HepG2 (cell line): ENCODE measurements at regions not wholly inside any gene's neighbourhood (a gene's known extent, or its start where the extent isn't known, plus 50 kb on each side); places are given as distances from the start of the nearest gene placed in this dataset.

Experiments used
- ATAC-seq: fragments of 200-7000 bp; cut with Tn5 transposase; 3 replicates; pipeline ENCODE4 v1.9.1; 2020; ENCODE audit warnings: mild to moderate bottlenecking, moderate library complexity
- BruUV-seq: library from RNA; stranded (reverse); fragments of 400-500 nt; replicated peaks from 2 replicates; lab custom pipeline; 2021; lab: Mats Ljungman, UMichigan
- CTCF ChIA-PET: fragments of 300-600 bp; formaldehyde crosslinking; extraction: SDS; loops from one replicate; lab custom pipeline; 2021; ENCODE audit warnings: low total read pairs, inconsistent platforms, low intra/inter-chr PET ratio; lab: Yijun Ruan, JAX
- POLR2A ChIA-PET: fragments of 350-600 bp; sonication (Branson Sonifier 250); formaldehyde crosslinking; loops from one replicate; lab custom pipeline; 2020; ENCODE audit warnings: antibody characterized with exemption, inconsistent platforms; lab: Yijun Ruan, JAX
- DNase-seq: peaks from one replicate; pipeline ENCODE4 v3.0.0-alpha.2; 2015; ENCODE audit warnings: low spot score
- FAIRE-seq: peaks from 3 replicates; lab custom pipeline; 2011; peaks lifted over from hg19 to GRCh38; lab: Jason Lieb, UNC
- H2AFZ ChIP-seq: one replicate; pipeline ENCODE4 v1.6.1; 2011; ENCODE audit warnings: low read length, inconsistent platforms
- H3K27ac ChIP-seq: fragments of 300-600 bp; 3 replicates; pipeline ENCODE4 v1.8.0; 2011; ENCODE audit warnings: mixed run types, mild to moderate bottlenecking, mixed read lengths, low read length, inconsistent platforms; ENCODE audit not compliant: insufficient read depth; ENCODE audit errors: extremely low read length
- H3K27me3 ChIP-seq, 2 experiments: fragments of 200-600 bp in 1 of 2; 2 replicates in 1 of 2; 3 replicates in 1 of 2; pipeline versions ENCODE4 v1.6.0 to v1.8.0; 2011; ENCODE audit warnings: low read length in 2 of 2, mild to moderate bottlenecking in 2 of 2, moderate library complexity in 2 of 2, inconsistent platforms in 1 of 2; ENCODE audit not compliant: insufficient read depth in 2 of 2, control insufficient read depth in 1 of 2
- H3K36me3 ChIP-seq, 2 experiments: fragments of 200-600 bp in 1 of 2; replicated peaks in 1 of 2; 2 replicates in 1 of 2; 3 replicates in 1 of 2; pipeline versions ENCODE4 v1.5.1 to v1.8.0; 2011; ENCODE audit warnings: low read length in 2 of 2, inconsistent platforms in 1 of 2; ENCODE audit not compliant: insufficient read depth in 2 of 2, control insufficient read depth in 1 of 2
- H3K4me1 ChIP-seq: 2 replicates; pipeline ENCODE4 v1.5.1; 2012; ENCODE audit warnings: low read length, inconsistent platforms; ENCODE audit not compliant: insufficient read depth
- H3K4me2 ChIP-seq: 2 replicates; pipeline ENCODE4 v1.6.0; 2011; ENCODE audit warnings: low read depth, low read length, inconsistent platforms
- H3K4me3 ChIP-seq, 3 experiments: fragments of 200-600 bp in 1 of 3; sonication (generic), shearing (Covaris generic) in 1 of 3; replicated peaks in 1 of 3; 2 replicates each; pipeline ENCODE4 v1.5.1; 2011 to 2016; ENCODE audit warnings: low read length in 3 of 3, inconsistent platforms in 2 of 3, low read depth in 2 of 3, mild to moderate bottlenecking in 2 of 3, control low read depth in 1 of 3, mixed read lengths in 1 of 3; ENCODE audit not compliant: insufficient read depth in 1 of 3
- H3K79me2 ChIP-seq: one replicate; pipeline ENCODE4 v1.6.1; 2011; ENCODE audit warnings: low read length, inconsistent platforms; ENCODE audit not compliant: insufficient read depth
- H3K9ac ChIP-seq: 2 replicates; pipeline ENCODE4 v1.6.0; 2011; ENCODE audit warnings: mild to moderate bottlenecking, low read depth, low read length, inconsistent platforms; ENCODE audit not compliant: insufficient read depth
- H3K9me3 ChIP-seq: 2 replicates; pipeline ENCODE4 v1.5.1; 2012; ENCODE audit warnings: mild to moderate bottlenecking, low read length
- H4K20me1 ChIP-seq: 2 replicates; pipeline ENCODE4 v1.6.0; 2011; ENCODE audit warnings: inconsistent platforms, mild to moderate bottlenecking, low read length, moderate library complexity; ENCODE audit not compliant: insufficient read depth
- ARHGAP35 ChIP-seq: sonication (generic); formaldehyde crosslinking; IDR thresholded peaks from 2 replicates; pipeline ENCODE4 v1.9.0; 2022; ENCODE audit warnings: mild to moderate bottlenecking, inconsistent platforms, moderate library complexity, missing genetic modification reagents, borderline replicate concordance
- ISX ChIP-seq: sonication (generic); formaldehyde crosslinking; conservative IDR thresholded peaks from 2 replicates; pipeline ENCODE4 v1.5.0; 2020; ENCODE audit warnings: missing genetic modification reagents
- JARID2 ChIP-seq: sonication (generic); formaldehyde crosslinking; IDR thresholded peaks from 2 replicates; pipeline ENCODE4 v1.8.1; 2023; ENCODE audit warnings: missing genetic modification reagents, inconsistent platforms; ENCODE audit not compliant: insufficient replicate concordance
- KMT2A ChIP-seq: sonication (generic); formaldehyde crosslinking; IDR thresholded peaks from 2 replicates; pipeline ENCODE4 v1.4.0; 2020; ENCODE audit warnings: missing genetic modification reagents
- PCBP2 ChIP-seq: fragments of 200-400 bp; formaldehyde crosslinking; optimal IDR thresholded peaks from 2 replicates; pipeline ENCODE3; 2018; ENCODE audit warnings: low read length, low read depth; ENCODE audit not compliant: poor library complexity, severe bottlenecking
- SSRP1 ChIP-seq: IDR thresholded peaks from 2 replicates; pipeline ENCODE4 v1.6.1; 2016; ENCODE audit warnings: control low read depth
- ZBTB25 ChIP-seq: IDR thresholded peaks from 2 replicates; pipeline ENCODE4 v1.6.1; 2018; ENCODE audit warnings: missing genetic modification reagents
- ZMAT3 ChIP-seq: sonication (generic); formaldehyde crosslinking; conservative IDR thresholded peaks from 2 replicates; pipeline ENCODE4 v1.7.0; 2021; ENCODE audit warnings: missing genetic modification reagents
- ZMYM3 ChIP-seq: sonication (generic); formaldehyde crosslinking; IDR thresholded peaks from 2 replicates; pipeline ENCODE4 v1.5.1; 2020; ENCODE audit warnings: mild to moderate bottlenecking, missing genetic modification reagents
- ZNF205 ChIP-seq: IDR thresholded peaks from 2 replicates; pipeline ENCODE4 v1.6.1; 2018; ENCODE audit warnings: missing biosample characterization, missing genetic modification reagents
- ZNF224 ChIP-seq: sonication (generic); formaldehyde crosslinking; IDR thresholded peaks from 2 replicates; pipeline ENCODE4 v1.5.0; 2020; ENCODE audit warnings: mild to moderate bottlenecking, missing genetic modification reagents
- ZNF468 ChIP-seq: sonication (generic); formaldehyde crosslinking; IDR thresholded peaks from 2 replicates; pipeline ENCODE4 v1.8.0; 2022; ENCODE audit warnings: mild to moderate bottlenecking, moderate library complexity, missing genetic modification reagents
- ZNF776 ChIP-seq: sonication (generic); formaldehyde crosslinking; IDR thresholded peaks from 2 replicates; pipeline ENCODE4 v1.4.0; 2020; ENCODE audit warnings: mild to moderate bottlenecking, missing genetic modification reagents
- ZNF800 ChIP-seq: sonication (generic); formaldehyde crosslinking; IDR thresholded peaks from 2 replicates; pipeline ENCODE4 v1.4.0; 2020; ENCODE audit warnings: missing genetic modification reagents
- WGBS: methylation state at CpG from one replicate; pipeline ENCODE4 v1.1.6; 2017; ENCODE audit warnings: low lambda C conversion rate; 5-methylcytosine and 5-hydroxymethylcytosine counted together
- in situ Hi-C: cut with HindIII; loops from 2 replicates; pipeline ENCODE4 v1.10.0; 2017; ENCODE audit warnings: low pct_unique_long_range_greater_than_20kb; ENCODE audit not compliant: extremely low pct_ligation_motif_present
- intact Hi-C: fragments of 100-400 bp; cut with micrococcal nuclease; formaldehyde crosslinking; loops from one replicate; pipeline ENCODE4 v1.10.0; 2022; ENCODE audit not compliant: unreplicated experiment
- TF ChIP-seq, protein P1 (sequence below): sonication (generic); formaldehyde crosslinking; IDR thresholded peaks from 2 replicates; pipeline ENCODE4 v1.4.0; 2020; ENCODE audit warnings: missing genetic modification reagents, borderline replicate concordance
- TF ChIP-seq, protein P2 (sequence below): sonication (generic); formaldehyde crosslinking; IDR thresholded peaks from 2 replicates; pipeline ENCODE4 v1.4.0; 2020; ENCODE audit warnings: mild to moderate bottlenecking, missing genetic modification reagents
- TF ChIP-seq, protein P3 (sequence below): sonication (generic); formaldehyde crosslinking; IDR thresholded peaks from 2 replicates; pipeline ENCODE4 v1.8.0; 2022; ENCODE audit warnings: mild to moderate bottlenecking, missing genetic modification reagents
- TF ChIP-seq, protein P4 (sequence below): sonication (generic); formaldehyde crosslinking; IDR thresholded peaks from 2 replicates; pipeline ENCODE4 v1.8.1; 2023; ENCODE audit warnings: missing genetic modification reagents, mild to moderate bottlenecking, borderline replicate concordance

DNA sequence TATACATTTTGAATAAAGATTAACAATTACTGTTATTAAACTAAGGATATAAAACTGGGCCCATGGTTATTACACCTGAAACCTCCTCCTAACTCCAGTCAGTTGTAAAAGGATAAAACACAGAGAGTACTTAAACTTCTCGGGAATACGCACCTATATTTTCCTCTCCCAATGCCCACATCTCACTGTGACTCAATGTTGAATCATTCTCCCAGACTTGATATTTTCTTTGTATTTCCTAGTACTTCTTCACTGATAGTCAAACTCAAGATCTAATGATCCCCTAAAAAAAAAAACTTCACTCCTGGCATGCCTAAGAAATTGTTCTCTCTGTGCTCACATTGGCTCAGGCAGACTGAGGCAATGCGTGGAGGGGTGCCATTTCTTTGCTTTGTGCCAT is 212.5 kb upstream of the DKK2 start (continued):
- TF ChIP-seq, protein P1, sequence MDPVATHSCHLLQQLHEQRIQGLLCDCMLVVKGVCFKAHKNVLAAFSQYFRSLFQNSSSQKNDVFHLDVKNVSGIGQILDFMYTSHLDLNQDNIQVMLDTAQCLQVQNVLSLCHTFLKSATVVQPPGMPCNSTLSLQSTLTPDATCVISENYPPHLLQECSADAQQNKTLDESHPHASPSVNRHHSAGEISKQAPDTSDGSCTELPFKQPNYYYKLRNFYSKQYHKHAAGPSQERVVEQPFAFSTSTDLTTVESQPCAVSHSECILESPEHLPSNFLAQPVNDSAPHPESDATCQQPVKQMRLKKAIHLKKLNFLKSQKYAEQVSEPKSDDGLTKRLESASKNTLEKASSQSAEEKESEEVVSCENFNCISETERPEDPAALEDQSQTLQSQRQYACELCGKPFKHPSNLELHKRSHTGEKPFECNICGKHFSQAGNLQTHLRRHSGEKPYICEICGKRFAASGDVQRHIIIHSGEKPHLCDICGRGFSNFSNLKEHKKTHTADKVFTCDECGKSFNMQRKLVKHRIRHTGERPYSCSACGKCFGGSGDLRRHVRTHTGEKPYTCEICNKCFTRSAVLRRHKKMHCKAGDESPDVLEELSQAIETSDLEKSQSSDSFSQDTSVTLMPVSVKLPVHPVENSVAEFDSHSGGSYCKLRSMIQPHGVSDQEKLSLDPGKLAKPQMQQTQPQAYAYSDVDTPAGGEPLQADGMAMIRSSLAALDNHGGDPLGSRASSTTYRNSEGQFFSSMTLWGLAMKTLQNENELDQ (CRISPR knock-in tag) = no peak
- no peak for TF ChIP-seq KMT2A
- no peak for TF ChIP-seq ZNF776
- no peak for TF ChIP-seq SSRP1 (CRISPR knock-in tag)
- no peak for TF ChIP-seq JARID2 (CRISPR knock-in tag)
- TF ChIP-seq, all 625 proteins: peak for 0

GRCh38 chr4:107247738-107248137 is 211.6 kb upstream of the DKK2 start:
- Histone ChIP-seq H3K27ac (no peak overlapping the region), H3K27me3 (no peaks in the 10 kb centered on the region), H2AFZ (no peak overlapping the region), H3K36me3 (no peaks in the 10 kb centered on the region), H3K79me2 (no peaks in the 10 kb centered on the region), H3K4me1 (no peaks in the 10 kb centered on the region), H3K9ac (no peak overlapping the region), H3K4me2 (no peak overlapping the region)
- DNase-seq = no peak
- ChIA-PET POLR2A (no interaction called here), CTCF (no interaction called here)
- no peak for FAIRE-seq
- in situ Hi-C loops (no loop called here), intact Hi-C loops (no loop called here)
- TF ChIP-seq ZNF205 (CRISPR knock-in tag) = no peak
- no peak for TF ChIP-seq ZMYM3 (CRISPR knock-in tag)
- TF ChIP-seq ZNF800 (CRISPR knock-in tag) = no peak
- TF ChIP-seq, protein P2, sequence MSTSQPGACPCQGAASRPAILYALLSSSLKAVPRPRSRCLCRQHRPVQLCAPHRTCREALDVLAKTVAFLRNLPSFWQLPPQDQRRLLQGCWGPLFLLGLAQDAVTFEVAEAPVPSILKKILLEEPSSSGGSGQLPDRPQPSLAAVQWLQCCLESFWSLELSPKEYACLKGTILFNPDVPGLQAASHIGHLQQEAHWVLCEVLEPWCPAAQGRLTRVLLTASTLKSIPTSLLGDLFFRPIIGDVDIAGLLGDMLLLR (CRISPR knock-in tag) = no peak
- no peak for TF ChIP-seq ZBTB25
- TF ChIP-seq ZMAT3 = no peak
- no peak for TF ChIP-seq ARHGAP35 (CRISPR knock-in tag)
- no peak for TF ChIP-seq PCBP2
- TF ChIP-seq ISX (CRISPR knock-in tag) = no peak
- TF ChIP-seq, protein P3, sequence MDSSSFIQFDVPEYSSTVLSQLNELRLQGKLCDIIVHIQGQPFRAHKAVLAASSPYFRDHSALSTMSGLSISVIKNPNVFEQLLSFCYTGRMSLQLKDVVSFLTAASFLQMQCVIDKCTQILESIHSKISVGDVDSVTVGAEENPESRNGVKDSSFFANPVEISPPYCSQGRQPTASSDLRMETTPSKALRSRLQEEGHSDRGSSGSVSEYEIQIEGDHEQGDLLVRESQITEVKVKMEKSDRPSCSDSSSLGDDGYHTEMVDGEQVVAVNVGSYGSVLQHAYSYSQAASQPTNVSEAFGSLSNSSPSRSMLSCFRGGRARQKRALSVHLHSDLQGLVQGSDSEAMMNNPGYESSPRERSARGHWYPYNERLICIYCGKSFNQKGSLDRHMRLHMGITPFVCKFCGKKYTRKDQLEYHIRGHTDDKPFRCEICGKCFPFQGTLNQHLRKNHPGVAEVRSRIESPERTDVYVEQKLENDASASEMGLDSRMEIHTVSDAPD = no peak
- no peak for TF ChIP-seq ZNF468 (CRISPR knock-in tag)
- TF ChIP-seq ZNF224 = no peak
- TF ChIP-seq, protein P4, sequence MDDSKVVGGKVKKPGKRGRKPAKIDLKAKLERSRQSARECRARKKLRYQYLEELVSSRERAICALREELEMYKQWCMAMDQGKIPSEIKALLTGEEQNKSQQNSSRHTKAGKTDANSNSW (CRISPR knock-in tag) = no peak
- TF ChIP-seq, all 625 proteins: peak for 0
- WGBS = 0% methylated on average over 1 of the region's 1 CpG
- Histone ChIP-seq H3K9me3 (no peaks in the 10 kb centered on the region), H3K4me3 (no peak overlapping the region), H4K20me1 (no peaks in the 10 kb centered on the region)
- ATAC-seq = no peak
- BruUV-seq = no TSS peak
